ENCODE measurements at regions not wholly inside any gene's neighbourhood (a gene's known extent, or its start where the extent isn't known, plus 50 kb on each side); places are given as distances from the start of the nearest gene placed in this dataset.

GRCh38 chr7:16007911-16008310, 321.4 kb upstream of the MEOX2 start:
- Histone ChIP-seq H3K36me3 (replicated peaks in 1 of 2; ENCODE audit: insufficient read depth in 1 of 2, low read depth in 2 of 2) (no peaks in the 10 kb centered on the region), H3K9me3 (no peaks in the 10 kb centered on the region), H3K4me3 (no peak overlapping the region), H3K4me1 (no peaks in the 10 kb centered on the region), H3K27ac (no peak overlapping the region), H3K27me3 (no peaks in the 10 kb centered on the region)
- WGBS, 2 donors = 56 to 70% methylated on average over 2 of the region's 2 CpGs
- intact Hi-C loops (cut with DNase I) = no loop called here
- DNase-seq (no peak), ATAC-seq (no peak)
- TF ChIP-seq, protein P1, sequence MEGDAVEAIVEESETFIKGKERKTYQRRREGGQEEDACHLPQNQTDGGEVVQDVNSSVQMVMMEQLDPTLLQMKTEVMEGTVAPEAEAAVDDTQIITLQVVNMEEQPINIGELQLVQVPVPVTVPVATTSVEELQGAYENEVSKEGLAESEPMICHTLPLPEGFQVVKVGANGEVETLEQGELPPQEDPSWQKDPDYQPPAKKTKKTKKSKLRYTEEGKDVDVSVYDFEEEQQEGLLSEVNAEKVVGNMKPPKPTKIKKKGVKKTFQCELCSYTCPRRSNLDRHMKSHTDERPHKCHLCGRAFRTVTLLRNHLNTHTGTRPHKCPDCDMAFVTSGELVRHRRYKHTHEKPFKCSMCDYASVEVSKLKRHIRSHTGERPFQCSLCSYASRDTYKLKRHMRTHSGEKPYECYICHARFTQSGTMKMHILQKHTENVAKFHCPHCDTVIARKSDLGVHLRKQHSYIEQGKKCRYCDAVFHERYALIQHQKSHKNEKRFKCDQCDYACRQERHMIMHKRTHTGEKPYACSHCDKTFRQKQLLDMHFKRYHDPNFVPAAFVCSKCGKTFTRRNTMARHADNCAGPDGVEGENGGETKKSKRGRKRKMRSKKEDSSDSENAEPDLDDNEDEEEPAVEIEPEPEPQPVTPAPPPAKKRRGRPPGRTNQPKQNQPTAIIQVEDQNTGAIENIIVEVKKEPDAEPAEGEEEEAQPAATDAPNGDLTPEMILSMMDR (IDR thresholded peaks at IDR 0.05) = no peak
- TF ChIP-seq POLR2A (IDR thresholded peaks at IDR 0.05) = no peak

- intact Hi-C loops (cut with DNase I) = no loop called here
- H3K4me3 ChIP-seq = no peak overlapping the region
- DNase-seq (no peak), ATAC-seq (no peak)
- 71 to 95% methylated on average over 1 of the region's 1 CpG for WGBS, 2 donors
- no peaks in the 10 kb centered on the region for H3K4me1 ChIP-seq
- H3K9me3 ChIP-seq = no peaks in the 10 kb centered on the region
- TF ChIP-seq POLR2A (IDR thresholded peaks at IDR 0.05) = no peak
- TF ChIP-seq, protein P1 (IDR thresholded peaks at IDR 0.05) = no peak
- H3K27me3 ChIP-seq = no peaks in the 10 kb centered on the region
- no peak overlapping the region for H3K27ac ChIP-seq
- H3K36me3 ChIP-seq (replicated peaks in 1 of 2; ENCODE audit: insufficient read depth in 1 of 2, low read depth in 2 of 2) = no peaks in the 10 kb centered on the region
Measured at GRCh38 chr7:16004702-16005101, 318.2 kb upstream of the MEOX2 start.

GRCh38 chr7:16001477-16001876, 315.0 kb upstream of the MEOX2 start:
- intact Hi-C loops (cut with DNase I) = no loop called here
- no peak for TF ChIP-seq POLR2A (IDR thresholded peaks at IDR 0.05)
- TF ChIP-seq, protein P1 (IDR thresholded peaks at IDR 0.05) = no peak
- WGBS, 2 donors = 88 to 91% methylated on average over 5 of the region's 5 CpGs

DNA sequence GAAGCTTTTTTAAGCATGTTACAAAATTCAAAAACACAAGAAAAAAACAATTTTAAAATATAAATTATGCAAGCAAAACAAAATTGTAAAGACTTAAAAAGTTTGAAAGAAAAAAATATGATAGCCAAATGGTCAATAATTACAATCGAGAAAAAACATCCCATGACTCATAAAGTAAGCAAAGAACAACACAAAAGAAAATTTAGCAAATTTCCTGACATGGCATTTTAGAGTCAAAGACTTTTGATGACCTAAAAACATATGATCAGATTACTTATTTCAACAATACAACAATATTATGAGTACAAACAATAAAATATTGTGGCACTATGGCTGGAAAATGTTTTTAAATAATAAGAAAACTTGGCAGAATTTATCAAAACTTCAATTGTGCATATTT, 312.1 kb upstream of the MEOX2 start:
- no peaks in the 10 kb centered on the region for H3K36me3 ChIP-seq (replicated peaks in 1 of 2; ENCODE audit: insufficient read depth in 1 of 2, low read depth in 2 of 2)
- DNase-seq = no peak

More at GRCh38 chr7:16001477-16001876, 315.0 kb upstream of the MEOX2 start:
- Histone ChIP-seq H3K4me1 (no peaks in the 10 kb centered on the region), H3K9me3 (no peaks in the 10 kb centered on the region), H3K27me3 (no peaks in the 10 kb centered on the region), H3K4me3 (no peak overlapping the region), H3K27ac (no peak overlapping the region), H3K36me3 (replicated peaks in 1 of 2; ENCODE audit: insufficient read depth in 1 of 2, low read depth in 2 of 2) (no peaks in the 10 kb centered on the region)
- ATAC-seq (no peak), DNase-seq (no peak)

GRCh38 chr7:15995027-15995426, 308.5 kb upstream of the MEOX2 start:
- H3K4me3 ChIP-seq = no peak overlapping the region
- H3K9me3 ChIP-seq = no peaks in the 10 kb centered on the region
- no peak overlapping the region for H3K27ac ChIP-seq
- no peaks in the 10 kb centered on the region for H3K36me3 ChIP-seq (replicated peaks in 1 of 2; ENCODE audit: insufficient read depth in 1 of 2, low read depth in 2 of 2)
- 71 to 100% methylated on average over 1 of the region's 1 CpG for WGBS, 2 donors
- DNase-seq (peak in 1 of 4 donors; percentile 10), ATAC-seq (no peak)
- TF ChIP-seq, protein P1 (IDR thresholded peaks at IDR 0.05) = no peak
- TF ChIP-seq POLR2A (IDR thresholded peaks at IDR 0.05) = no peak
- no peaks in the 10 kb centered on the region for H3K27me3 ChIP-seq
- intact Hi-C loops (cut with DNase I) = no loop called here
- no peaks in the 10 kb centered on the region for H3K4me1 ChIP-seq

More for the DNA sequence above, 312.1 kb upstream of the MEOX2 start:
- TF ChIP-seq POLR2A (IDR thresholded peaks at IDR 0.05) = no peak
- TF ChIP-seq, protein P1 (IDR thresholded peaks at IDR 0.05) = no peak
- no peaks in the 10 kb centered on the region for H3K4me1 ChIP-seq
- no peak overlapping the region for H3K4me3 ChIP-seq
- intact Hi-C loops (cut with DNase I) = no loop called here
- H3K27ac ChIP-seq = no peak overlapping the region
- 36 to 48% methylated on average over 1 of the region's 1 CpG for WGBS, 2 donors
- ATAC-seq = no peak
- H3K9me3 ChIP-seq = no peaks in the 10 kb centered on the region
- no peaks in the 10 kb centered on the region for H3K27me3 ChIP-seq
